GM13976 (cell line): ENCODE measurements at regions not wholly inside any gene's neighbourhood (a gene's known extent, or its start where the extent isn't known, plus 50 kb on each side); places are given as distances from the start of the nearest gene placed in this dataset.

Experiments used
- DNase-seq: peaks from one replicate; pipeline ENCODE4 v3.0.0; 2012; ENCODE audit warnings: low spot score
- in situ Hi-C: fragments of 300-500 bp; cut with MboI; formaldehyde crosslinking; loops from one replicate; pipeline ENCODE4 v1.12.0; 2022; ENCODE audit warnings: low sequenced_read_pairs, mixed read lengths, inconsistent platforms; ENCODE audit not compliant: unreplicated experiment
- TF ChIP-seq, protein P1 (sequence below): IDR thresholded peaks from 2 replicates; pipeline ENCODE4 v1.5.1; 2012; ENCODE audit warnings: borderline replicate concordance, mild to moderate bottlenecking; ENCODE audit not compliant: insufficient read depth; ENCODE audit errors: extremely low read depth, missing control alignments, control extremely low read depth

DNA sequence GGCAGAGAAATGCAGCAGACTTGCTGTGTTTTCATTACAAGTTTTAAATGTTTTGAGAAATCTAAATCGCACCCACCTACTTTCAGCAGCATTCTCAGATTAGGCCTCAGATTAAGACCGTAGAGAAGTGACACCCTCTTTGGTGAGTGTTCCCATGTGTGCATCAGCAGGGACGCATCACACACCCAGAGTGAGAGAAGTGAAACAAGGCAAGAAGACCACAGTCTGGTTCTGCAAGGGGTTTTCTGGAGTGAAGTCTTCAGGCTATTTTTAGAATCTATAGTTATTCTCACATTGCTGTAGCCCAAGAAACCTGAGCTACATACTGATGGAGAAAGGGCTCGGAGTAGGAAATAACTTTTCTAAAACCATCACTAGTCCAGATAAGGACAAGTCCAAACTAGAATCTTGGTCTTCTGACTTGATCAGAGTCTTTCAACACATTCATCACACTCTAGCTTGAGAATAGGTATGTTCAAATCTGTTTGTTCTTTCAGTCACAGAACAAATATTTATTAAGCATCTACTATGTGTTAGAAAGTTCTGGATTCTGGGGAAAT lies 1216.6 kb upstream of the PIK3C3 start:
- TF ChIP-seq, protein P1, sequence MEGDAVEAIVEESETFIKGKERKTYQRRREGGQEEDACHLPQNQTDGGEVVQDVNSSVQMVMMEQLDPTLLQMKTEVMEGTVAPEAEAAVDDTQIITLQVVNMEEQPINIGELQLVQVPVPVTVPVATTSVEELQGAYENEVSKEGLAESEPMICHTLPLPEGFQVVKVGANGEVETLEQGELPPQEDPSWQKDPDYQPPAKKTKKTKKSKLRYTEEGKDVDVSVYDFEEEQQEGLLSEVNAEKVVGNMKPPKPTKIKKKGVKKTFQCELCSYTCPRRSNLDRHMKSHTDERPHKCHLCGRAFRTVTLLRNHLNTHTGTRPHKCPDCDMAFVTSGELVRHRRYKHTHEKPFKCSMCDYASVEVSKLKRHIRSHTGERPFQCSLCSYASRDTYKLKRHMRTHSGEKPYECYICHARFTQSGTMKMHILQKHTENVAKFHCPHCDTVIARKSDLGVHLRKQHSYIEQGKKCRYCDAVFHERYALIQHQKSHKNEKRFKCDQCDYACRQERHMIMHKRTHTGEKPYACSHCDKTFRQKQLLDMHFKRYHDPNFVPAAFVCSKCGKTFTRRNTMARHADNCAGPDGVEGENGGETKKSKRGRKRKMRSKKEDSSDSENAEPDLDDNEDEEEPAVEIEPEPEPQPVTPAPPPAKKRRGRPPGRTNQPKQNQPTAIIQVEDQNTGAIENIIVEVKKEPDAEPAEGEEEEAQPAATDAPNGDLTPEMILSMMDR: no peak
- in situ Hi-C loops: no loop called here
- DNase-seq: peak; percentile 7

GRCh38 chr18:40708726-40709125 lies 1246.3 kb upstream of the PIK3C3 start:
- TF ChIP-seq, protein P1: no peak
- in situ Hi-C loops: no loop called here

GRCh38 chr18:40707797-40708196 lies 1247.2 kb upstream of the PIK3C3 start:
- DNase-seq: no peak
- TF ChIP-seq, protein P1: no peak
- in situ Hi-C loops: no loop called here

More at GRCh38 chr18:40708726-40709125, 1246.3 kb upstream of the PIK3C3 start:
- no peak for DNase-seq

DNA sequence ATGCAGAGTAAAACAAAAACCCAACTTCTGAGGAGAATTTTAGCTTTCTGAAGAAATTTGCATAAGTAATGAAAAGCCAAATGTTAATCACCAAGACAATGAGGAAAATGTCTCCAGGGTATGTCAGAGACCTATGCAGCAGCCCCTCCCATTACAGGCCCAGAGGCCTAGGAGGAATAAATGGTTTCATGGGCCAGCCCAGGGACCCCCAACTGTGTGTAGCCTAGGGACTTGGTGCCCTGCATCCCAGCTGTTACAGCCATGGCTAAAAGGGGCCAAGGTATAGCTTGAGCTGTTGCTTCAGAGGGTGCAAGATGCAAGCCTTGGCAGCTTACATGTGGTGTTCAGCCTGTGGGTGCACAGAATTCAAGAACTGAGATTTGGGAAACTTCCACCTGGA lies 1256.9 kb upstream of the PIK3C3 start:
- DNase-seq: no peak
- TF ChIP-seq, protein P1: no peak
- in situ Hi-C loops: no loop called here

GRCh38 chr18:40695526-40695925 lies 1259.5 kb upstream of the PIK3C3 start:
- no peak for DNase-seq
- TF ChIP-seq, protein P1: no peak
- in situ Hi-C loops: no loop called here

- in situ Hi-C loops: no loop called here
- TF ChIP-seq, protein P1: no peak
- DNase-seq: no peak
Measured at GRCh38 chr18:40692871-40693270, 1262.2 kb upstream of the PIK3C3 start.

- DNase-seq: no peak
- TF ChIP-seq, protein P1: no peak
- in situ Hi-C loops: no loop called here
Measured at GRCh38 chr18:40690062-40690461, 1265.0 kb upstream of the PIK3C3 start.
